ENCODE measurements at regions not wholly inside any gene's neighbourhood (a gene's known extent, or its start where the extent isn't known, plus 50 kb on each side); places are given as distances from the start of the nearest gene placed in this dataset.

GRCh38 chr7:26547156-26547555 is 255.5 kb downstream of the SNX10 start:
- TF ChIP-seq, protein P1, sequence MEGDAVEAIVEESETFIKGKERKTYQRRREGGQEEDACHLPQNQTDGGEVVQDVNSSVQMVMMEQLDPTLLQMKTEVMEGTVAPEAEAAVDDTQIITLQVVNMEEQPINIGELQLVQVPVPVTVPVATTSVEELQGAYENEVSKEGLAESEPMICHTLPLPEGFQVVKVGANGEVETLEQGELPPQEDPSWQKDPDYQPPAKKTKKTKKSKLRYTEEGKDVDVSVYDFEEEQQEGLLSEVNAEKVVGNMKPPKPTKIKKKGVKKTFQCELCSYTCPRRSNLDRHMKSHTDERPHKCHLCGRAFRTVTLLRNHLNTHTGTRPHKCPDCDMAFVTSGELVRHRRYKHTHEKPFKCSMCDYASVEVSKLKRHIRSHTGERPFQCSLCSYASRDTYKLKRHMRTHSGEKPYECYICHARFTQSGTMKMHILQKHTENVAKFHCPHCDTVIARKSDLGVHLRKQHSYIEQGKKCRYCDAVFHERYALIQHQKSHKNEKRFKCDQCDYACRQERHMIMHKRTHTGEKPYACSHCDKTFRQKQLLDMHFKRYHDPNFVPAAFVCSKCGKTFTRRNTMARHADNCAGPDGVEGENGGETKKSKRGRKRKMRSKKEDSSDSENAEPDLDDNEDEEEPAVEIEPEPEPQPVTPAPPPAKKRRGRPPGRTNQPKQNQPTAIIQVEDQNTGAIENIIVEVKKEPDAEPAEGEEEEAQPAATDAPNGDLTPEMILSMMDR (conservative IDR thresholded peaks at IDR 0.05; ENCODE audit: low read depth, low read length), result no peak
- no peak for TF ChIP-seq RFX5 (IDR thresholded peaks at IDR 0.05; ENCODE audit: low read depth, low read length)
- no peak for TF ChIP-seq POLR2A (IDR thresholded peaks at IDR 0.05; ENCODE audit: low read depth, low read length)
- TF ChIP-seq ELK1 (IDR thresholded peaks at IDR 0.05; ENCODE audit: borderline replicate concordance, low read depth, low read length), result no peak
